ENCODE measurements at regions not wholly inside any gene's neighbourhood (a gene's known extent, or its start where the extent isn't known, plus 50 kb on each side); places are given as distances from the start of the nearest gene placed in this dataset.
A peak's percentile ranks its signal among the peaks of the same experiment; 100 is the strongest.

DNA sequence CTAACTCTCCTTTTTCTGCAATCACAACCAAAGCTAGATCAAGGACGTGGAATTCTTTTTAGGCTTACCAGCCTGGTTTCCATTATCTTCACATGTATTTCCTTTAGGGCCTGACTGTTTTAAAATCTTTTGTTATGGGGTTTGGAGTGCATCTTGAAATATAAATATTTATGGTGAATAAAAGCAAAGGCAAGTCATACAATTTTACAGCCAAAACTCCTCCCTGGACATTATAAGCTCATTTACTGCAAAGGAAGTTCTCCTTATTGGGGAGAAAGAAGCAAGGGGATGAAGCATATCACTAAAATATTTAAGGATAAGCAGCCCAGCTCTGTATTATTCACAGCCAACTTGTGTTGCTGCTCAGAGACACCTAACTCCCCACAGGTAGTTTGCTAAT lies 132.2 kb upstream of the TARS1 start:
- Histone ChIP-seq H2AFZ (ENCODE audit: low read depth) (peak overlapping the region; percentile 53; the same call in 1 of the 2 replicates), H3K4me3 (ENCODE audit: low read depth in 2 of 2, low read length in 1 of 2) (no peak overlapping the region), H3K36me3 (replicated peaks in 1 of 2; ENCODE audit: control insufficient read depth in 1 of 2, insufficient read depth in 2 of 2, low read length in 1 of 2) (no peaks in the 10 kb centered on the region), H3K9ac (peak overlapping the region; percentile 73; the same call in 1 of the 2 replicates), H3K9me2 (no peaks in the 10 kb centered on the region), H3F3A (replicated peaks; ENCODE audit: insufficient read depth) (peaks cover 67% of the 10 kb centered on the region), H3K27me3 (ENCODE audit: insufficient read depth) (no peaks in the 10 kb centered on the region), H3K27ac (ENCODE audit: low read depth in 2 of 2, low read length in 1 of 2) (peak overlapping the region; percentile 2 to 100; a peak in 3 of 4 replicates), H4K20me1 (ENCODE audit: insufficient read depth) (no peaks in the 10 kb centered on the region), H3K4me2 (peak overlapping the region; percentile 54; the same call in 1 of the 2 replicates), H3K4me1 (ENCODE audit: control insufficient read depth in 1 of 2, insufficient read depth in 2 of 2, low read depth in 1 of 2, low read length in 1 of 2) (peaks cover 0 to 50% of the 10 kb centered on the region in 2 experiments; a peak in 3 of 4 replicates), H3K9me3 (no peaks in the 10 kb centered on the region), H3K79me2 (ENCODE audit: insufficient read depth) (no peaks in the 10 kb centered on the region)
- TF ChIP-seq FOSL2 (IDR thresholded peaks at IDR 0.05; ENCODE audit: borderline replicate concordance, low read depth) = no peak
- TF ChIP-seq GATA2 (CRISPR knock-in tag; IDR thresholded peaks at IDR 0.05) = no peak
- TF ChIP-seq, protein P1, sequence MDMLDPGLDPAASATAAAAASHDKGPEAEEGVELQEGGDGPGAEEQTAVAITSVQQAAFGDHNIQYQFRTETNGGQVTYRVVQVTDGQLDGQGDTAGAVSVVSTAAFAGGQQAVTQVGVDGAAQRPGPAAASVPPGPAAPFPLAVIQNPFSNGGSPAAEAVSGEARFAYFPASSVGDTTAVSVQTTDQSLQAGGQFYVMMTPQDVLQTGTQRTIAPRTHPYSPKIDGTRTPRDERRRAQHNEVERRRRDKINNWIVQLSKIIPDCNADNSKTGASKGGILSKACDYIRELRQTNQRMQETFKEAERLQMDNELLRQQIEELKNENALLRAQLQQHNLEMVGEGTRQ (IDR thresholded peaks at IDR 0.05; ENCODE audit: borderline replicate concordance, low read depth, low read length) = no peak
- TF ChIP-seq MXI1 (IDR thresholded peaks at IDR 0.05; ENCODE audit: low read depth, low read length) = no peak
- TF ChIP-seq, protein P2, sequence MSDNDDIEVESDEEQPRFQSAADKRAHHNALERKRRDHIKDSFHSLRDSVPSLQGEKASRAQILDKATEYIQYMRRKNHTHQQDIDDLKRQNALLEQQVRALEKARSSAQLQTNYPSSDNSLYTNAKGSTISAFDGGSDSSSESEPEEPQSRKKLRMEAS (IDR thresholded peaks at IDR 0.05; ENCODE audit: low read depth) = no peak
- no peak for TF ChIP-seq NFIC (IDR thresholded peaks at IDR 0.05; ENCODE audit: borderline replicate concordance)
- TF ChIP-seq, protein P3, sequence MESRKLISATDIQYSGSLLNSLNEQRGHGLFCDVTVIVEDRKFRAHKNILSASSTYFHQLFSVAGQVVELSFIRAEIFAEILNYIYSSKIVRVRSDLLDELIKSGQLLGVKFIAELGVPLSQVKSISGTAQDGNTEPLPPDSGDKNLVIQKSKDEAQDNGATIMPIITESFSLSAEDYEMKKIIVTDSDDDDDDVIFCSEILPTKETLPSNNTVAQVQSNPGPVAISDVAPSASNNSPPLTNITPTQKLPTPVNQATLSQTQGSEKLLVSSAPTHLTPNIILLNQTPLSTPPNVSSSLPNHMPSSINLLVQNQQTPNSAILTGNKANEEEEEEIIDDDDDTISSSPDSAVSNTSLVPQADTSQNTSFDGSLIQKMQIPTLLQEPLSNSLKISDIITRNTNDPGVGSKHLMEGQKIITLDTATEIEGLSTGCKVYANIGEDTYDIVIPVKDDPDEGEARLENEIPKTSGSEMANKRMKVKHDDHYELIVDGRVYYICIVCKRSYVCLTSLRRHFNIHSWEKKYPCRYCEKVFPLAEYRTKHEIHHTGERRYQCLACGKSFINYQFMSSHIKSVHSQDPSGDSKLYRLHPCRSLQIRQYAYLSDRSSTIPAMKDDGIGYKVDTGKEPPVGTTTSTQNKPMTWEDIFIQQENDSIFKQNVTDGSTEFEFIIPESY (IDR thresholded peaks at IDR 0.05; ENCODE audit: borderline replicate concordance, low read depth) = no peak
- no peak for TF ChIP-seq TCF12 (IDR thresholded peaks at IDR 0.05)
- no peak for TF ChIP-seq NRF1 (IDR thresholded peaks at IDR 0.05; ENCODE audit: low read depth, low read length)
- TF ChIP-seq TAF1 (IDR thresholded peaks at IDR 0.05; ENCODE audit: borderline replicate concordance, low read depth, low read length) = no peak
- no peak for TF ChIP-seq EZH2phosphoT487 (IDR thresholded peaks at IDR 0.05; ENCODE audit: borderline replicate concordance, low read depth)
- no peak for TF ChIP-seq FOXJ3 (CRISPR knock-in tag; IDR thresholded peaks at IDR 0.05)
- TF ChIP-seq CHD2 (IDR thresholded peaks at IDR 0.05; ENCODE audit: low read length, partially characterized antibody) = no peak
- TF ChIP-seq, protein P4, sequence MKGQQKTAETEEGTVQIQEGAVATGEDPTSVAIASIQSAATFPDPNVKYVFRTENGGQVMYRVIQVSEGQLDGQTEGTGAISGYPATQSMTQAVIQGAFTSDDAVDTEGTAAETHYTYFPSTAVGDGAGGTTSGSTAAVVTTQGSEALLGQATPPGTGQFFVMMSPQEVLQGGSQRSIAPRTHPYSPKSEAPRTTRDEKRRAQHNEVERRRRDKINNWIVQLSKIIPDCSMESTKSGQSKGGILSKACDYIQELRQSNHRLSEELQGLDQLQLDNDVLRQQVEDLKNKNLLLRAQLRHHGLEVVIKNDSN (IDR thresholded peaks at IDR 0.05; ENCODE audit: borderline replicate concordance, low read depth) = no peak
- TF ChIP-seq MEF2A (IDR thresholded peaks at IDR 0.05; ENCODE audit: borderline replicate concordance, low read depth) = no peak
- no peak for TF ChIP-seq SIN3A (IDR thresholded peaks at IDR 0.05; ENCODE audit: borderline replicate concordance, low read depth, low read length)
- 77% methylated on average over 1 of the region's 1 CpG for WGBS (ENCODE audit: low lambda C conversion rate)
- no peak for DNase-seq
- ChIA-PET POLR2A (no interaction called here), CTCF (no interaction called here)
